GM21576 (cell line): ENCODE measurements at regions not wholly inside any gene's neighbourhood (a gene's known extent, or its start where the extent isn't known, plus 50 kb on each side); places are given as distances from the start of the nearest gene placed in this dataset.

Source experiments
- ATAC-seq: cut with Tn5 transposase; IDR thresholded peaks from one replicate; pipeline ENCODE4 v1.9.1; 2021; ENCODE audit warnings: mild to moderate bottlenecking, moderate library complexity; ENCODE audit not compliant: unreplicated experiment

- no peak for ATAC-seq
Observed at GRCh38 chr3:76668653-76669052, 371.2 kb upstream of the ROBO2 start.

GRCh38 chr3:76669322-76669721 lies 370.6 kb upstream of the ROBO2 start:
- no peak for ATAC-seq

- ATAC-seq = no peak
Observed at GRCh38 chr3:76673171-76673570, 366.7 kb upstream of the ROBO2 start.

GRCh38 chr3:76679541-76679940 lies 360.4 kb upstream of the ROBO2 start:
- no peak for ATAC-seq

- no peak for ATAC-seq
Observed at GRCh38 chr3:76683256-76683655, 356.6 kb upstream of the ROBO2 start.

DNA sequence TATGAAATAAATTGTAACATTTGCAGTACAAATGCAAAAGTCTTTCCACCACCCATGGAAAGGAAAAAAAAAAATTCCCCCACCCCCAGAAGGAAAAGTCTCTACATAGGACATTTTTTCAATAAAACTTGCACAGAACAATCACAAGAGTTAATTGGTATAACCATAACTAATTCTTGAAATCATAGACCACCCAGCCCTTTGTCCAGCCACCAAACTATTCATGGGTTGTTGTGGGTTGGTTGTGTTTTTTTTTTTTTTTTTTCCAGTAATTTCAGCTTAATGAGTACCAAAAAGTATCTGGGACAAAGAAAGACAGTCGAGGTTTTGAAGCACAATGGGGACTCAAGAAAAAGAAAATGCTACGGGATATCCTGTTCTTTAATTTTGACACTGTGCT lies 355.0 kb upstream of the ROBO2 start:
- ATAC-seq = no peak

DNA sequence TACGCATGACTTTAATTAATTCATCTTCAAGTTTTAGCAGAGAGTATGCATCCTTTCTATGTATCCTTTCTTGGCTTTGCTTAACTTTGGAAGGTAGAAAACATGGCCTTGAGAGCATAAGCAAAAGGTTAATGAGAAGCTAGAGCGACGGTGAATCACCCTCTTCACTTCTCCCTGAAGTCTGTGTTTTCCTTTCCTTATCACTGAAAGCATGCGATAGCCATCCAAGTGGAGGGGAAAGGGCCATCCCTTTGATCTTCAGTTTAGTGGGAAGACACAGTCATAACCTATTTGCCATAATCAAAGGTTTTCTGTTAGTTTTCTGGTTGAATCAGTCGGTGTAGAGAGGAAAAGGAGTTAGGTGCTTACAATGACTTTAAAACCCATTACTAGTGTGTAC lies 354.0 kb upstream of the ROBO2 start:
- no peak for ATAC-seq

DNA sequence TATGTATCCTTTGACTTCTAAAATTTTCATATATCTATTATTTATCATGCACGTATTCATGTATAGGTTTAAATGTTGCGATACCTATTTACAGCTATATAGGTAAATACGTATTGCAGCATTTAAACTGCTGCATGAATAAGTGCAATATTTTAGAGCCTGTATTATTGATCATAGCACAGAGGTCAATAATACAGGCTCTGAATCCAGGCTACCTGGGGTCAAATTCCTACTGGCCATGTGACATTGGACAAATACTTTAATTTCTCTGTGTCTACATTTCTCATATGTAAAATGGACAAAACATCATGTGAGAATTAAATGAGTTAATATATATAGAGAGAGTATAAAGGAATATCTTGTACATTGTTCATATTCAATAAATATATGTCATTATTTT lies 352.9 kb upstream of the ROBO2 start:
- no peak for ATAC-seq

- ATAC-seq = no peak
Observed at GRCh38 chr3:76694063-76694462, 345.8 kb upstream of the ROBO2 start.

DNA sequence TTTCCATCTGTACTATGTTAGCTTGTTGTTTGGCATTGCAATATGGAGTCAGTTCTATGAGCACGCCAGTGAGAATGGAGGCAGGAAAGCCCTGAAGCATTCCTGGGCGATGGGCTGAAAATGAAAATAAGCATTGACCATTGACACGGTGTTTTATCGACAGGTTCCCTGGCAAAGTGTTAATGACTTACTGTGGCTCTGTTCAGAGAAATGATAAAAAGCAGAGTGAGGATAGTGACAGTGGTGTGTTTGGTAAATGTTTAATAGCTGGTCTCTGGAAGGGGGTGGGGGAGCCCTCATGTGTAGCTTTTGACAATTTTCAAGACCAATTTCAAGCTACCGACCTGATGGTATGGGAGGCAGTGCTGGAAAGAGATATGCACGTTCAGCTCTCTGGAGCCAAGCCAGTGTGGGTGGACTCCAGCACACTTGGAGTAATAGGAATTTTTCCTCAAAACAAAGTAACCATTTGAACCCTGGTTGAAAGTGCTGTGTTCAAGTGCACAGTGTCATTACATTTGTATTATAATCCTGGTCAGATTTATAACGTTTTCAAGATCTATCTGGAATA lies 341.7 kb upstream of the ROBO2 start:
- ATAC-seq = no peak

DNA sequence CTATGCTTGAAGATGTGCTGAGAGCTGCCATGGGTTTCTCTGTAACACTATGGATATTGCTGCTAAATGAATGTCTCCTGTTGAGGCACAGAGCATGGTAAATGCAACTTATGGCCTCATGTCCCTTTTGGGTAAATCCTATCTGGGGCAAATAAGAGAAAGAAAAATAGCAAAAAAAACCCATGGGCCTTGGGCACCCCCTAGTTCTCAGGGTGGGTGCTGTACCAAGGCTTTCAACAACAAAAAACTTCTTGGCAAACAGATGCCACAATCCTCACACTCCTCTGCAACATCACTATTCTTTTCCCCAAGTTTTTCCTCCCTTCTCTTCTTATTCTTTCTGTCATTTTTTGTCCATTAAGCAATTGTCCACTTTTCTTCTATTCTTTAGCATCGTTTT lies 340.1 kb upstream of the ROBO2 start:
- no peak for ATAC-seq

DNA sequence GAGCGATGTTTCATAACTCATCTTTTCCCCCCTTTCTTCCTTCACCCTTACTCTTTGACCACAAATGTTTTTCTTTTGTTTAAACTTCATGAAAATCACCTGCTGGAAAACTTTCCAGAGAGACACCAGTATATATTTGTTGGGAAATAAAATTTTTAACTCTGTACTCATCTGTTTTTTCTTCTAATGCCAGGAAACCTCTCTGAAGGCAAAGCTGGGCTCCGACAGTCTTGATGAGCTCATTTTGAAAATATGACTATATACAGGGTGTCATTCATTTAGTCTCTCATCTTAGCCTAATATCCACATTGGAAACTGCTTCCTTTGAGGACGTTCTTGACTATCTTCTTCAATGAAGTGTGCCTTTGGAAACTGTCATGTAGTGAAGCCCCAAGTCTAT lies 339.6 kb upstream of the ROBO2 start:
- no peak for ATAC-seq

- no peak for ATAC-seq
Observed at GRCh38 chr3:76702676-76703075, 337.2 kb upstream of the ROBO2 start.

GRCh38 chr3:76715426-76715825 lies 324.5 kb upstream of the ROBO2 start:
- ATAC-seq = no peak

DNA sequence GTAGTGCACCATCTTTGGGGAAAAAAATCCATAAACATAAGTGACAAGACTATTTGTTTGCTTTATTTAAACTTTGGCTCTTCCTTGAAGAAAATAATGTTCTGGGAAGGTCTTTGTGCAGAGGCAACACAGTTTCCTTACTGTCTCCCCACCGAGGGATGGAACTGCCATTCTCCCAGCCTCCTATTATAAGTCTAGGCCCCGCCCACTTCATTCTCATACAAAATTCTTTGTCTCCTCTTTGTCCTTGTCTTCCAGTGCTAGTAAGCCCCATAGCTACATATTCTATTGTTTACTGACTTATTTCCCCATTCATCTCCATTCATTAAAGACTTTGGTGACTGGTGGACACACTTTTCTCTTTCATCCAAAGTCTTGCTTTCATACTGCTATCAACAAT lies 316.5 kb upstream of the ROBO2 start:
- ATAC-seq = no peak

GRCh38 chr3:76724075-76724474 lies 315.8 kb upstream of the ROBO2 start:
- no peak for ATAC-seq

- ATAC-seq = no peak
Observed at GRCh38 chr3:76724706-76725105, 315.2 kb upstream of the ROBO2 start.

DNA sequence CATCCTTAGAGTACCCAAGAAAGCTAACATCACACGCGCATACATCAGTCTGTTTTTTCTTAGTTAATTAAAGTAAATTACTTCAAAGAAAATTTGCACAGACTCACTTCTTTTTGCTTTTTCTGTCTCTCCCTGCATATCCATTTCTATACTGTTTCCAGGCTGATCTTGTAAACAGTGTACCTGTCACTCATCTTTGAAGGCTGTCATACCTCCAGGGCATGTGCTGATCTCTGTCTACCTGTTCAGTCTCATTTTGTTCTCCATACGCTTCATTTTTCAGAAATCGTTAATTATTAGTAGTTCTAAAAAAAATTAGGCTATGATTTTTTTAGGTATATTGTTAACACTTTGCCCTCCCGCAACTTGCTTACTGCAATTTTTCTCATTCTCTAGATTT lies 313.9 kb upstream of the ROBO2 start:
- no peak for ATAC-seq

DNA sequence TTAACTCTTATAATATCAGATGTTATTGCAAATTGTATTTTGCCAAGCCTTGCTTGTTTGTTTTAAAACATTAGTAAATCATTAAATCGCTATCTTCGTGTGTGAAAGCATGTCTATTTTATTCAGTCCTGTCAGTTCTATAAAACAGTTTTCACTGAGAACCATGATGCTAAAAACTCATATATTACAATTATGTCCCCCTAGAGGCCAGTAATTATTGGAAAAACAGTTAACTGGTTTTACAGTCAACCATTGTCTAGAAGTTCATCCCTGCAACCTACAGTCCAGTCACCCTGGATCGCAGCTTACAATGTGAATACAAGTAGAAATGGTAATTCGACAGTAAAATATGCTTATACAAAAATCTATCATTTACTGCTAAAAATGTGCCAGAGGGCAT lies 311.5 kb upstream of the ROBO2 start:
- ATAC-seq = no peak

DNA sequence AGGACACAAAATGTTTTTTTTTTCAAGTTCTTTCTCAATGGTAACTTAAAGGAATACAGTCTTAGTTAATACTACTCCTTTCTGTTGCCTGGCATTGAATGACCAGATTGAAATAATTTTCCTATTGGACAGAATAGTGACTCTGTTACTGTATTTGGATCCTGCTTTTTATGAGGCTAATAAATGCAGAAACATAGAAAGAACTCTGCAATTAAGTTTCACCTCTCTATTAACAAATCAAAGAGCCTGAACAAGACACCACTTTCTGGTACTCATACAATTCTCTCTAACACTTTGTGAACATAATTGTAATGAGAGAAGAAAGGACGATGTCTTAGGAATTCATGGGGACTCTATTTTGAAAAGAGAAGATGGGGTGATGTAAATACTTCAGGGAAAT lies 308.4 kb upstream of the ROBO2 start:
- no peak for ATAC-seq

- no peak for ATAC-seq
Observed at GRCh38 chr3:76733073-76733759, 306.7 kb upstream of the ROBO2 start.

DNA sequence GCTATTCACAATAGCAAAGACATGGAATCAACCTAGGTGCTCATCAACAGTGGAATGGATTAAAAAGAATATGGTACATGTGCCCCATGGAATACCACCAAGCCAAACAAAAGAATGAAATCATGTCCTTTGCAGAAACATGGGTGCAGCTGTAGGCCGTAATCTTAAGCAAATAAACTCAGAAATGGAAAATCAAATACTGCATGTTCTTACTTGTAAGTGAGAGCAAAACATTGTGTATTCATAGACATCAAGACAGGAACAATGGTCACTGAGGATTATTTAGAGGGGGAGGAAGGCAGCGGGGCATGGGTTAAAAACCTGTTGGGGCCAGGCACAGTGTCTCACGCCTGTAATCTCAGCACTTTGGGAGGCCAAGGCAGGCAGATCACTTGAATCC lies 304.7 kb upstream of the ROBO2 start:
- ATAC-seq = no peak

GRCh38 chr3:76753599-76753998 lies 286.3 kb upstream of the ROBO2 start:
- no peak for ATAC-seq
